Suprapubic skin (tissue), 4 donors: ENCODE measurements at regions not wholly inside any gene's neighbourhood (a gene's known extent, or its start where the extent isn't known, plus 50 kb on each side); places are given as distances from the start of the nearest gene placed in this dataset.

ENCODE experiments used
- DNase-seq, 2 donors: peaks; one replicate each; pipeline ENCODE4 v3.0.0-alpha.2; 2019; ENCODE audit warnings: low spot score in 2 of 2
- H3K27ac ChIP-seq: fragments of 200-600 bp; sonication (generic); one replicate; pipeline ENCODE4 v1.5.1; 2019
- H3K27me3 ChIP-seq: fragments of 200-600 bp; sonication (generic); one replicate; pipeline ENCODE4 v1.5.1; 2019
- H3K36me3 ChIP-seq: fragments of 200-600 bp; sonication (generic); one replicate; pipeline ENCODE4 v1.5.1; 2019
- H3K4me1 ChIP-seq: fragments of 200-600 bp; sonication (generic); one replicate; pipeline ENCODE4 v1.5.1; 2019
- H3K4me3 ChIP-seq: fragments of 200-600 bp; sonication (generic); one replicate; pipeline ENCODE4 v1.5.1; 2019; ENCODE audit warnings: mild to moderate bottlenecking
- H3K9me3 ChIP-seq: fragments of 200-600 bp; sonication (generic); one replicate; pipeline ENCODE4 v1.5.1; 2019
- EP300 ChIP-seq: sonication (generic); formaldehyde crosslinking; IDR thresholded peaks from one replicate; pipeline ENCODE4 v1.6.1; 2017; ENCODE audit warnings: antibody characterized with exemption
- POLR2A ChIP-seq, 2 donors: fragments of 450-650 bp; IDR thresholded peaks; one replicate each; pipeline ENCODE4 v1.6.1; 2017; ENCODE audit warnings: antibody characterized with exemption in 2 of 2, mild to moderate bottlenecking in 2 of 2, moderate library complexity in 2 of 2
- POLR2AphosphoS5 ChIP-seq, 3 donors: sonication (generic); formaldehyde crosslinking; IDR thresholded peaks; one replicate each; pipeline ENCODE4 v1.6.1; 2017; ENCODE audit warnings: antibody characterized with exemption in 3 of 3
- WGBS: methylation state at CpG from one replicate; pipeline ENCODE4 v1.1.5; 2018; 5-methylcytosine and 5-hydroxymethylcytosine counted together
- TF ChIP-seq, protein P1 (sequence below), 2 donors: fragments of 200-600 bp in 1 of 2; fragments of 450-650 bp in 1 of 2; sonication (generic) in 1 of 2; IDR thresholded peaks; one replicate each; pipeline ENCODE4 v1.5.1; 2016 to 2019; ENCODE audit warnings: antibody characterized with exemption in 2 of 2, mild to moderate bottlenecking in 1 of 2, moderate library complexity in 1 of 2

DNA sequence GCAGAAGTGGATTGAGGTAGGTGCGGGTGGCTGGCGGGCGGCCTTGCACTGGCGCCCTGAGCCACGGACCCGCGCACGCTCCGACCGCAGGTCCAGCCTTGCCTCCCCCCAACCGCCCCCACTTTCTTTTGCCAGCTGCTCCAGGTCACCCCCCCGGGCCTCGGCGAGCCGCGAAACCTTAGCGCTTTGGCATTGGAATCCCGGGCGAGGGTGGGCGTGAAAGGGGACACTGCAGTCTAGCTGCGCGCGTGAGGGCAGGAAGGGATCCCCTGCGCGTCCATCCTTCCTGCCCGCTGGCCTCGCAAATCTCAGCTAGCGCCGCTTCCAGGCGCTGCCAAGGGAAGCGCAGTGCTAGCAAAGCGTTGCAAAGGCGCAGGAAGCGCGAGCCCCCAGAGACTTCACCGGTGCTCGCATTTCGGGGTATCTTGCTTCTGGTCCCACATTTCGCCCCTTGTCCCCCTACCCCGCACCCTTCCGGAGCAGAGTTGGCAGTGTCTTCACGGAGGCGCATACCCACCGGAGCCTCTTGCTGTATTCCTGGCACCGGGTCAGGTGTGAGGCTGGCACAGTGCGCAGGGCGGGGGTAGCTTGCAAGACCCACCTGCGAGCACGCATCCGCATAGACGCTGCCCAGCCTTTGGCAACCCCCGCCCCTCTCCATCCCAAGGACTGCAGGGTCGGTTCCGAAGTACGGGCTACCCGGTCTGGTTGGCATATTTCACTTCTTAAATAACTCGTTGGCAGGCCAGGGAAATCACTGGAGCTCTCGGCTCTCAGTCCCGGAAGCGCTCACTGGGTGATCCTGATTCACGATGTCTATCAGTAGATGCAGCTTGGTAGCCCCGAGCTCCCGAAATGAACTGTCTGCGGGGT, 104.4 kb downstream of the UCHL1 start:
- TF ChIP-seq POLR2A (IDR thresholded peaks at IDR 0.05) (no peak), EP300 (no peak), POLR2AphosphoS5 (IDR thresholded peaks at IDR 0.05) (no peak)
- TF ChIP-seq, protein P1, sequence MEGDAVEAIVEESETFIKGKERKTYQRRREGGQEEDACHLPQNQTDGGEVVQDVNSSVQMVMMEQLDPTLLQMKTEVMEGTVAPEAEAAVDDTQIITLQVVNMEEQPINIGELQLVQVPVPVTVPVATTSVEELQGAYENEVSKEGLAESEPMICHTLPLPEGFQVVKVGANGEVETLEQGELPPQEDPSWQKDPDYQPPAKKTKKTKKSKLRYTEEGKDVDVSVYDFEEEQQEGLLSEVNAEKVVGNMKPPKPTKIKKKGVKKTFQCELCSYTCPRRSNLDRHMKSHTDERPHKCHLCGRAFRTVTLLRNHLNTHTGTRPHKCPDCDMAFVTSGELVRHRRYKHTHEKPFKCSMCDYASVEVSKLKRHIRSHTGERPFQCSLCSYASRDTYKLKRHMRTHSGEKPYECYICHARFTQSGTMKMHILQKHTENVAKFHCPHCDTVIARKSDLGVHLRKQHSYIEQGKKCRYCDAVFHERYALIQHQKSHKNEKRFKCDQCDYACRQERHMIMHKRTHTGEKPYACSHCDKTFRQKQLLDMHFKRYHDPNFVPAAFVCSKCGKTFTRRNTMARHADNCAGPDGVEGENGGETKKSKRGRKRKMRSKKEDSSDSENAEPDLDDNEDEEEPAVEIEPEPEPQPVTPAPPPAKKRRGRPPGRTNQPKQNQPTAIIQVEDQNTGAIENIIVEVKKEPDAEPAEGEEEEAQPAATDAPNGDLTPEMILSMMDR (IDR thresholded peaks at IDR 0.05), result no peak
- H3K36me3 ChIP-seq, result no peaks in the 10 kb centered on the region
- no peaks in the 10 kb centered on the region for H3K9me3 ChIP-seq
- H3K4me3 ChIP-seq, result peak overlapping the region; percentile 93
- peak; percentile 78 to 85 for DNase-seq
- H3K27me3 ChIP-seq, result no peaks in the 10 kb centered on the region
- H3K4me1 ChIP-seq, result peaks cover 56% of the 10 kb centered on the region
- WGBS, result under 1% methylated on average over 24 of the region's 64 CpGs
- peak overlapping the region; percentile 69 for H3K27ac ChIP-seq

DNA sequence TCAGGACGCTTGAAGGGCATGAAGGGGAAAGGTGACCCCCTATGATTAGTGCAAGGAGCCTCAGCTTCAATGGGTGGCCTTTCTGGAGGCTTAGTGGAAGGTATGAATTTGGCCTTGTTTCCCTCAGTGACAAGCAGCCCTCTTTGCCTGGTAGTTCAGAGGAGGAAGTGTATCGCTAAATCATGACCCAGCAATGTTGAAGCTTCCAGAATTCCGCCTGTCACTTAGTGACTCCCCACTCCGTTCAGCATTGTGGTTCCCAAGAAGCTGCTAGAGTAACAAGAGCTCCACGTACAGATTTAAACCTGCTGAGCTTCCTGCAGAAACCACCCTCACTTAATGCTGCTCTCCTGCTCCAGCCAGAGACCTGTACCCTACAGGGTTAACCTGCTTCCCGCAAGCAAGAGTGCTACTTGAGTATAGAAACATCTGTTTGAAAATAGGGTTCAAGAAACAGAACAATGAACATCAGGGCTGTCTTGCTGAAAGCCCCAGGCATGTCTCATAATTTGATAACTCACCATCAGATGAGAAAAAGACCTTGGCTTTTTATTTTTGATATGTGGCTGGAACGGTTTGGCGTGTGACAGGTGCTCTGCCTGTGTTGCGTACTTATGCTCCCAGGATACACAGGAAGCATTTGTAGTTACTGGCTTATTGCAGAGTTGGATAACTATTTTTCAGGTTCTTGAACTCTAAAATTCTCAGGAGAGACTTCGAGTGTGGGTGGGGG, 105.2 kb downstream of the UCHL1 start:
- Histone ChIP-seq H3K27me3 (no peaks in the 10 kb centered on the region), H3K27ac (peak overlapping the region; percentile 69), H3K4me1 (peaks cover 56% of the 10 kb centered on the region), H3K36me3 (no peaks in the 10 kb centered on the region), H3K9me3 (no peaks in the 10 kb centered on the region), H3K4me3 (peak overlapping the region; percentile 93)
- DNase-seq, result no peak
- WGBS, result 20% methylated on average over 9 of the region's 10 CpGs
- TF ChIP-seq, protein P1 (IDR thresholded peaks at IDR 0.05), result no peak
- TF ChIP-seq EP300 (no peak), POLR2A (IDR thresholded peaks at IDR 0.05) (no peak), POLR2AphosphoS5 (IDR thresholded peaks at IDR 0.05) (no peak)

DNA sequence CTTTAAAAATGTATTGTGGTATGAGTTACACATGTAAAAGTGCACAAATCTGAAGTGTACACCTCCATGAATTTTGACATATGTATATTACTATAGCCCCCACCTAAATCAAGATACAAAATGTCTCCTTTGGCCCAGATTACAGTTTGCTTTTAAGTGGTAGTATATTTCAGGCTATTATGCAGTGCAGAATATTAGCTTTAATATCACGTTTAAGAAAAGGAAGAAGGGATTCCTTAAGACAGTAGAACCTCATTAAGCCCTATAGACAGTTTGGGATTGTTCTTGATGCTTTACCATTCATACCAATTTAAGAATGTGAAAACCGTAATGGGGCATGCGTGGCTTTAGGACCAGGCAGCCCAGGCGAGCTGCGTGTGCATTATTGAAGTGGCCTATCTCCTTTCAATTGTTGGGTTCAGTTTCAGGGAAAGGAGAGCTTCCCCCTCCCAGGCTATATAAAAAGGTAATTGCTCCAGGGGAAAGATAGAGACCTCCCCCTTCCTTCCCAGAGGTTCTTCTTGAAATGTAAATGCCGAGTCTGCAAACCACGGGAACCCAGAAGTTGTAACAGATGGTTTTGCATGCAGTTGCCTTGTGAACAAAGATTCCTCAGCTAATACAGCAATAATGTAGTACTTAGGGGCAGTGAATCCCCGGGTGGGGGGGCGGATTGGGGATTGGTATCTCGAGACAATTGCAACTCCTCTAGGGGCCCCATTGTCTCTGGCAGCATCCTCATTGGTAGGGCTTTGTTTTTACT, 106.1 kb downstream of the UCHL1 start:
- no peak for DNase-seq
- 41% methylated on average over 10 of the region's 10 CpGs for WGBS
- H3K27ac ChIP-seq, result peak overlapping the region; percentile 78
- H3K4me3 ChIP-seq, result no peak overlapping the region
- H3K4me1 ChIP-seq, result peaks cover 56% of the 10 kb centered on the region
- no peaks in the 10 kb centered on the region for H3K27me3 ChIP-seq
- H3K9me3 ChIP-seq, result no peaks in the 10 kb centered on the region
- no peaks in the 10 kb centered on the region for H3K36me3 ChIP-seq
- TF ChIP-seq POLR2AphosphoS5 (IDR thresholded peaks at IDR 0.05), result no peak
- TF ChIP-seq EP300, result no peak
- TF ChIP-seq, protein P1 (IDR thresholded peaks at IDR 0.05), result no peak
- TF ChIP-seq POLR2A (IDR thresholded peaks at IDR 0.05), result no peak

DNA sequence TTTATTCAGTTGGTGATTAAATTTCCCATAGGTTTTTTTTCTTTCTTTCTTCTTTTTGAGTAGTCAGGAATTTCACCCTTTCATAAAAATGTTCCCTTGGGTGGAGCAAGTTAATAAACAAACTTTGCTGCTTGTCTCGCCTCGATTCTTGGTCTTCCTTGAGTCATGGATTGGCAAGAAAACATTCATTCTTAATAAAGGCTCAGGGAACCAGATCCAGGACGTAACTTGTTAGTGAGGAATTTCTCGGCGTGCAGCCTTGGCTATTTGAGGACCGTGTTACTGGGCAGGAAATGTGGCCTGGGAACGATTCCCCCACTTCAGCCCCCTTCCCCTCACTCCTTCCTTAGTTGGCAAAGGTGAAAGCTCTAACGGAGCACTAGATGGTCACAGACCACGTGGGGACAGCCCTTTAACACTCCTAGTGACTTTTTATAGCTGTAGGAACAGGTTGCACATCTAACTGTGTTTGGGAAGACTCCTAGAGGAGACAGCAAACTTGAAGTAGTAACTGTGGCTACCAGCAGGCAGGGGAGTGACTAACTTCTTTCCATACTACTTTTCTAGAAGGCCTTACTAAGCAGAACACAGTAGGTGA, 106.8 kb downstream of the UCHL1 start:
- H3K4me1 ChIP-seq, result peaks cover 56% of the 10 kb centered on the region
- WGBS, result 9% methylated on average over 9 of the region's 9 CpGs
- H3K27ac ChIP-seq, result peak overlapping the region; percentile 78
- no peak for DNase-seq
- TF ChIP-seq EP300 (no peak), POLR2A (IDR thresholded peaks at IDR 0.05) (no peak), POLR2AphosphoS5 (IDR thresholded peaks at IDR 0.05) (no peak)
- TF ChIP-seq, protein P1 (IDR thresholded peaks at IDR 0.05), result no peak
- no peak overlapping the region for H3K4me3 ChIP-seq
- no peaks in the 10 kb centered on the region for H3K9me3 ChIP-seq
- no peaks in the 10 kb centered on the region for H3K36me3 ChIP-seq
- no peaks in the 10 kb centered on the region for H3K27me3 ChIP-seq
